HEK293 (cell line): ENCODE measurements at regions not wholly inside any gene's neighbourhood (a gene's known extent, or its start where the extent isn't known, plus 50 kb on each side); places are given as distances from the start of the nearest gene placed in this dataset.

ENCODE experiments used
- CTCF ChIA-PET: fragments of 350-600 bp; formaldehyde crosslinking; extraction: SDS; loops from one replicate; lab custom pipeline; 2021; ENCODE audit warnings: antibody characterized with exemption; lab: Yijun Ruan, JAX
- POLR2A ChIA-PET: fragments of 300-600 bp; formaldehyde crosslinking; extraction: SDS; loops from one replicate; lab custom pipeline; 2020; ENCODE audit warnings: antibody characterized with exemption, inconsistent platforms; lab: Yijun Ruan, JAX
- H3K27ac ChIP-seq: fragments of 200-500 bp; sonication (Bioruptor generic); 2 replicates; pipeline ENCODE4 v1.5.1; 2014; ENCODE audit warnings: low read depth, low read length, control low read depth, inconsistent platforms; ENCODE audit errors: extremely low read depth
- H3K36me3 ChIP-seq, 2 experiments: fragments of 200-500 bp in 1 of 2; sonication (Bioruptor generic) in 1 of 2; 1 replicate in 1 of 2; 2 replicates in 1 of 2; pipeline ENCODE4 v1.5.1; 2014 to 2017; ENCODE audit warnings: inconsistent platforms in 2 of 2, low read length in 2 of 2; ENCODE audit not compliant: control insufficient read depth in 2 of 2, insufficient read depth in 1 of 2
- H3K4me1 ChIP-seq: fragments of 200-500 bp; sonication (Bioruptor generic); 2 replicates; pipeline ENCODE4 v1.5.1; 2014; ENCODE audit warnings: mild to moderate bottlenecking, low read length, inconsistent platforms; ENCODE audit not compliant: control insufficient read depth, insufficient read depth
- H3K4me3 ChIP-seq: 2 replicates; pipeline ENCODE4 v1.5.1; 2011; ENCODE audit warnings: low read depth, mild to moderate bottlenecking, control low read depth, low read length, moderate library complexity
- H3K9me3 ChIP-seq: fragments of 200-500 bp; sonication (Bioruptor generic); 2 replicates; pipeline ENCODE4 v1.5.1; 2014; ENCODE audit warnings: low read depth, low read length, inconsistent platforms; ENCODE audit not compliant: control insufficient read depth, insufficient read depth
- GLIS1 ChIP-seq: fragments of 450-650 bp; formaldehyde crosslinking; IDR thresholded peaks from 2 replicates; pipeline ENCODE4 v1.5.1; 2016; ENCODE audit warnings: missing biosample characterization, missing genetic modification characterization
- ZFP69B ChIP-seq: fragments of 450-650 bp; formaldehyde crosslinking; IDR thresholded peaks from 2 replicates; pipeline ENCODE4 v1.5.1; 2016; ENCODE audit warnings: missing biosample characterization, missing genetic modification characterization
- ZNF112 ChIP-seq: fragments of 450-650 bp; formaldehyde crosslinking; IDR thresholded peaks from 2 replicates; pipeline ENCODE4 v1.5.0; 2017; ENCODE audit warnings: missing biosample characterization, missing genetic modification characterization
- ZNF202 ChIP-seq: fragments of 450-650 bp; formaldehyde crosslinking; IDR thresholded peaks from 2 replicates; pipeline ENCODE4 v1.5.1; 2016; ENCODE audit warnings: missing biosample characterization, missing genetic modification characterization, borderline replicate concordance
- ZNF274 ChIP-seq, 2 experiments: fragments of 200-500 bp in 1 of 2; fragments of 450-650 bp in 1 of 2; sonication (Bioruptor generic) in 1 of 2; formaldehyde crosslinking in 1 of 2; IDR thresholded peaks; 2 replicates each; pipeline versions ENCODE4 v1.5.1 to v1.6.1; 2014 to 2016; ENCODE audit warnings: borderline replicate concordance in 1 of 2, inconsistent platforms in 1 of 2, low read length in 1 of 2, missing biosample characterization in 1 of 2, missing genetic modification characterization in 1 of 2
- ZNF391 ChIP-seq: fragments of 450-650 bp; formaldehyde crosslinking; IDR thresholded peaks from 2 replicates; pipeline ENCODE4 v1.5.1; 2016; ENCODE audit warnings: low read depth, missing biosample characterization, missing genetic modification characterization, borderline replicate concordance
- ZNF426 ChIP-seq: fragments of 450-650 bp; formaldehyde crosslinking; IDR thresholded peaks from 2 replicates; pipeline ENCODE4 v1.5.1; 2017; ENCODE audit warnings: missing biosample characterization, missing genetic modification characterization, mild to moderate bottlenecking, inconsistent platforms, moderate library complexity
- ZNF558 ChIP-seq: fragments of 450-650 bp; formaldehyde crosslinking; IDR thresholded peaks from 2 replicates; pipeline ENCODE4 v1.5.1; 2016; ENCODE audit warnings: missing biosample characterization, missing genetic modification characterization
- ZNF654 ChIP-seq: fragments of 450-650 bp; formaldehyde crosslinking; IDR thresholded peaks from 2 replicates; pipeline ENCODE4 v1.5.1; 2016; ENCODE audit warnings: low read depth, missing biosample characterization, missing genetic modification characterization
- ZNF658 ChIP-seq: fragments of 450-650 bp; formaldehyde crosslinking; IDR thresholded peaks from 2 replicates; pipeline ENCODE4; 2016; ENCODE audit warnings: missing biosample characterization, missing genetic modification characterization
- ZNF792 ChIP-seq: fragments of 450-650 bp; formaldehyde crosslinking; IDR thresholded peaks from 2 replicates; pipeline ENCODE4 v1.5.1; 2016; ENCODE audit warnings: missing biosample characterization, missing genetic modification characterization
- ZNF837 ChIP-seq: fragments of 450-650 bp; formaldehyde crosslinking; IDR thresholded peaks from 2 replicates; pipeline ENCODE4 v1.5.1; 2016; ENCODE audit warnings: missing biosample characterization, missing genetic modification characterization
- TF ChIP-seq, protein P1 (sequence below): fragments of 450-650 bp; formaldehyde crosslinking; IDR thresholded peaks from 2 replicates; pipeline ENCODE4 v1.5.1; 2016; ENCODE audit warnings: missing biosample characterization, missing genetic modification characterization
- TF ChIP-seq, protein P2 (sequence below): fragments of 450-650 bp; formaldehyde crosslinking; IDR thresholded peaks from 2 replicates; pipeline ENCODE4 v1.5.1; 2016; ENCODE audit warnings: missing biosample characterization, missing genetic modification characterization
- TF ChIP-seq, protein P3 (sequence below): fragments of 450-650 bp; formaldehyde crosslinking; IDR thresholded peaks from 2 replicates; pipeline ENCODE4 v1.5.1; 2016; ENCODE audit warnings: missing biosample characterization, missing genetic modification characterization
- TF ChIP-seq, protein P4 (sequence below): fragments of 450-650 bp; formaldehyde crosslinking; conservative IDR thresholded peaks from 2 replicates; pipeline ENCODE4 v1.5.1; 2016; ENCODE audit warnings: low read depth, missing biosample characterization, missing genetic modification characterization

DNA sequence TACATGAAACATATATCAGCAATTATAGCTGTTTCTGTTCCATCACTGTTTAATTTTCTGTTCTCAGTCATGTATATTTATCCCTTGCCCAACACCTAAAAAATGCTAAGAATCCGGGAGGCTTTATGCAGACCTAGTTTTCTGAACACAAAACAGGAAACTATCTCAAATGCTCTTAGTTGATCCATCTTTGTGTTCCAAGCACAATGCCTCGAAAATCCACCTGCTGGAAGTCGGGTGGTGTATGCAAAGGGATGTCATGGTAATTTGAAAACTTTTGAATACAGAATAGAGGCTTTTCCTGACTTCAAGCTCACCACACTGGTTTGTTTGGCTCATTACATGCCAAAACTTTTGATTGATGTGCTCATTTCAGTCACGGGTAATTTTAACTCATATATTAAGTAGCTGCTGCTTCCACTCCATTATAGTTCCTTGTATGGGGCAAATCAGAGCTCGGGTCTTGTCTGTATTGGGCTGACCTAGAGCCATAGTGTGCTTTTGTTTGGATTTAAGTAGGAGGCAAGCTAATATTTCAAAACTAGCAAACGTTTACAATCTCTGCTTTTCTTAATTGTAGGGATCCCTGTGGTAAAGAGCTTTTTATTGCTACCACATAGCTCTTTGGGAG, 646.5 kb upstream of the EPHA7 start (continued):
- TF ChIP-seq, protein P1, sequence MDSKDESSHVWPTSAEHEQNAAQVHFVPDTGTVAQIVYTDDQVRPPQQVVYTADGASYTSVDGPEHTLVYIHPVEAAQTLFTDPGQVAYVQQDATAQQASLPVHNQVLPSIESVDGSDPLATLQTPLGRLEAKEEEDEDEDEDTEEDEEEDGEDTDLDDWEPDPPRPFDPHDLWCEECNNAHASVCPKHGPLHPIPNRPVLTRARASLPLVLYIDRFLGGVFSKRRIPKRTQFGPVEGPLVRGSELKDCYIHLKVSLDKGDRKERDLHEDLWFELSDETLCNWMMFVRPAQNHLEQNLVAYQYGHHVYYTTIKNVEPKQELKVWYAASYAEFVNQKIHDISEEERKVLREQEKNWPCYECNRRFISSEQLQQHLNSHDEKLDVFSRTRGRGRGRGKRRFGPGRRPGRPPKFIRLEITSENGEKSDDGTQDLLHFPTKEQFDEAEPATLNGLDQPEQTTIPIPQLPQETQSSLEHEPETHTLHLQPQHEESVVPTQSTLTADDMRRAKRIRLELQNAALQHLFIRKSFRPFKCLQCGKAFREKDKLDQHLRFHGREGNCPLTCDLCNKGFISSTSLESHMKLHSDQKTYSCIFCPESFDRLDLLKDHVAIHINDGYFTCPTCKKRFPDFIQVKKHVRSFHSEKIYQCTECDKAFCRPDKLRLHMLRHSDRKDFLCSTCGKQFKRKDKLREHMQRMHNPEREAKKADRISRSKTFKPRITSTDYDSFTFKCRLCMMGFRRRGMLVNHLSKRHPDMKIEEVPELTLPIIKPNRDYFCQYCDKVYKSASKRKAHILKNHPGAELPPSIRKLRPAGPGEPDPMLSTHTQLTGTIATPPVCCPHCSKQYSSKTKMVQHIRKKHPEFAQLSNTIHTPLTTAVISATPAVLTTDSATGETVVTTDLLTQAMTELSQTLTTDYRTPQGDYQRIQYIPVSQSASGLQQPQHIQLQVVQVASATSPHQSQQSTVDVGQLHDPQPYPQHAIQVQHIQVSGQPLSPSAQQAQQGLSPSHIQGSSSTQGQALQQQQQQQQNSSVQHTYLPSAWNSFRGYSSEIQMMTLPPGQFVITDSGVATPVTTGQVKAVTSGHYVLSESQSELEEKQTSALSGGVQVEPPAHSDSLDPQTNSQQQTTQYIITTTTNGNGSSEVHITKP (tag by site-specific recombination) = no peak
- TF ChIP-seq, protein P2, sequence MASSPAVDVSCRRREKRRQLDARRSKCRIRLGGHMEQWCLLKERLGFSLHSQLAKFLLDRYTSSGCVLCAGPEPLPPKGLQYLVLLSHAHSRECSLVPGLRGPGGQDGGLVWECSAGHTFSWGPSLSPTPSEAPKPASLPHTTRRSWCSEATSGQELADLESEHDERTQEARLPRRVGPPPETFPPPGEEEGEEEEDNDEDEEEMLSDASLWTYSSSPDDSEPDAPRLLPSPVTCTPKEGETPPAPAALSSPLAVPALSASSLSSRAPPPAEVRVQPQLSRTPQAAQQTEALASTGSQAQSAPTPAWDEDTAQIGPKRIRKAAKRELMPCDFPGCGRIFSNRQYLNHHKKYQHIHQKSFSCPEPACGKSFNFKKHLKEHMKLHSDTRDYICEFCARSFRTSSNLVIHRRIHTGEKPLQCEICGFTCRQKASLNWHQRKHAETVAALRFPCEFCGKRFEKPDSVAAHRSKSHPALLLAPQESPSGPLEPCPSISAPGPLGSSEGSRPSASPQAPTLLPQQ (tag by site-specific recombination) = no peak
- TF ChIP-seq ZNF837 (tag by site-specific recombination) = no peak
- TF ChIP-seq GLIS1 (tag by site-specific recombination) = no peak
- TF ChIP-seq ZFP69B (tag by site-specific recombination) = no peak
- TF ChIP-seq, protein P3, sequence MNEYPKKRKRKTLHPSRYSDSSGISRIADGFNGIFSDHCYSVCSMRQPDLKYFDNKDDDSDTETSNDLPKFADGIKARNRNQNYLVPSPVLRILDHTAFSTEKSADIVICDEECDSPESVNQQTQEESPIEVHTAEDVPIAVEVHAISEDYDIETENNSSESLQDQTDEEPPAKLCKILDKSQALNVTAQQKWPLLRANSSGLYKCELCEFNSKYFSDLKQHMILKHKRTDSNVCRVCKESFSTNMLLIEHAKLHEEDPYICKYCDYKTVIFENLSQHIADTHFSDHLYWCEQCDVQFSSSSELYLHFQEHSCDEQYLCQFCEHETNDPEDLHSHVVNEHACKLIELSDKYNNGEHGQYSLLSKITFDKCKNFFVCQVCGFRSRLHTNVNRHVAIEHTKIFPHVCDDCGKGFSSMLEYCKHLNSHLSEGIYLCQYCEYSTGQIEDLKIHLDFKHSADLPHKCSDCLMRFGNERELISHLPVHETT (tag by site-specific recombination) = no peak
- TF ChIP-seq ZNF112 (tag by site-specific recombination) = no peak
- TF ChIP-seq, protein P4, sequence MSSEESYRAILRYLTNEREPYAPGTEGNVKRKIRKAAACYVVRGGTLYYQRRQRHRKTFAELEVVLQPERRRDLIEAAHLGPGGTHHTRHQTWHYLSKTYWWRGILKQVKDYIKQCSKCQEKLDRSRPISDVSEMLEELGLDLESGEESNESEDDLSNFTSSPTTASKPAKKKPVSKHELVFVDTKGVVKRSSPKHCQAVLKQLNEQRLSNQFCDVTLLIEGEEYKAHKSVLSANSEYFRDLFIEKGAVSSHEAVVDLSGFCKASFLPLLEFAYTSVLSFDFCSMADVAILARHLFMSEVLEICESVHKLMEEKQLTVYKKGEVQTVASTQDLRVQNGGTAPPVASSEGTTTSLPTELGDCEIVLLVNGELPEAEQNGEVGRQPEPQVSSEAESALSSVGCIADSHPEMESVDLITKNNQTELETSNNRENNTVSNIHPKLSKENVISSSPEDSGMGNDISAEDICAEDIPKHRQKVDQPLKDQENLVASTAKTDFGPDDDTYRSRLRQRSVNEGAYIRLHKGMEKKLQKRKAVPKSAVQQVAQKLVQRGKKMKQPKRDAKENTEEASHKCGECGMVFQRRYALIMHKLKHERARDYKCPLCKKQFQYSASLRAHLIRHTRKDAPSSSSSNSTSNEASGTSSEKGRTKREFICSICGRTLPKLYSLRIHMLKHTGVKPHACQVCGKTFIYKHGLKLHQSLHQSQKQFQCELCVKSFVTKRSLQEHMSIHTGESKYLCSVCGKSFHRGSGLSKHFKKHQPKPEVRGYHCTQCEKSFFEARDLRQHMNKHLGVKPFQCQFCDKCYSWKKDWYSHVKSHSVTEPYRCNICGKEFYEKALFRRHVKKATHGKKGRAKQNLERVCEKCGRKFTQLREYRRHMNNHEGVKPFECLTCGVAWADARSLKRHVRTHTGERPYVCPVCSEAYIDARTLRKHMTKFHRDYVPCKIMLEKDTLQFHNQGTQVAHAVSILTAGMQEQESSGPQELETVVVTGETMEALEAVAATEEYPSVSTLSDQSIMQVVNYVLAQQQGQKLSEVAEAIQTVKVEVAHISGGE (tag by site-specific recombination) = no peak
- no peak for TF ChIP-seq ZNF391 (tag by site-specific recombination)
- no peak for TF ChIP-seq ZNF792 (tag by site-specific recombination)
- no peak for TF ChIP-seq ZNF426 (tag by site-specific recombination)
- TF ChIP-seq ZNF202 (tag by site-specific recombination) = no peak
- no peak for TF ChIP-seq ZNF658 (tag by site-specific recombination)
- no peak for TF ChIP-seq ZNF558
- TF ChIP-seq, all 188 proteins: peak for 0

DNA sequence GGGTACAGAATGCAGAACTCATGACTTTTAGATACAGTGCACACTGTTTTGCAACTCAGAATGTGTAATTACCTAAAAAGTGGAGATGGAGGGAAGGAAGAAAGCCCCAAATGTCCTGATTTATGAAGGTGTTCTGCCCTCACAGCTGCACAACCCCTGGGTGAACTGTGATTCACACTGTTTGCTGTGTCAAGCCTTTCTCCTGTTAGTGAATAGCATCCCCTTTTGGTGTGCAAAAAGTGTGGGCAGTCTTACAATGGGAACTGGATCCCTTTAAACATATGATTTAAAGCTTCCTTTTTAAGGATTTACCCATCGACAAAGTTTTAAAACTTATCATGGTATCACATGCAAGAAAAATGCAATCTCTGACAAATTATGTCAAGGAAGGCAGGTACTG, 633.4 kb upstream of the EPHA7 start:
- H3K36me3 ChIP-seq = no peaks in the 10 kb centered on the region
- TF ChIP-seq ZNF654 (tag by site-specific recombination) (0 out of 2 replicates have a peak, but pooled peaks have one; percentile 2), ZNF274 (IDR thresholded peaks at IDR 0.05; ENCODE audit: low read length) (no peak), ZNF274 (tag by site-specific recombination; IDR thresholded peaks at IDR 0.05; ENCODE audit: borderline replicate concordance) (no peak)
- H3K9me3 ChIP-seq = no peaks in the 10 kb centered on the region
- ChIA-PET CTCF (interaction anchor here (1.2 kb wide), 1 partner anchor 604 kb away, joined by 3 read pairs; no protein-coding TSS in a partner anchor), POLR2A (no interaction called here)
- no peak overlapping the region for H3K4me3 ChIP-seq
- no peak overlapping the region for H3K27ac ChIP-seq
- no peaks in the 10 kb centered on the region for H3K4me1 ChIP-seq
